Testis (tissue), 2 donors: ENCODE measurements at regions not wholly inside any gene's neighbourhood (a gene's known extent, or its start where the extent isn't known, plus 50 kb on each side); places are given as distances from the start of the nearest gene placed in this dataset.

Source experiments
- DNase-seq: peaks from one replicate; pipeline ENCODE4 v3.0.0-alpha.2; 2019
- H3K27ac ChIP-seq, 2 donors: fragments of 200-600 bp; sonication (generic); one replicate each; pipeline ENCODE4 v1.5.1; 2019
- H3K27me3 ChIP-seq: fragments of 200-600 bp; sonication (generic); one replicate; pipeline ENCODE4 v1.5.1; 2019
- H3K36me3 ChIP-seq: fragments of 200-600 bp; sonication (generic); one replicate; pipeline ENCODE4 v1.5.1; 2017; ENCODE audit warnings: low read depth; ENCODE audit errors: missing control alignments
- H3K4me1 ChIP-seq: fragments of 200-600 bp; sonication (generic); one replicate; pipeline ENCODE4 v1.5.1; 2019
- H3K4me3 ChIP-seq, 2 donors: fragments of 200-600 bp; sonication (generic); one replicate each; pipeline ENCODE4 v1.5.1; 2017 to 2019
- H3K9me3 ChIP-seq: fragments of 200-600 bp; sonication (generic); one replicate; pipeline ENCODE4 v1.5.1; 2017
- CTCF ChIP-seq, 3 experiments: fragments of 450-650 bp in 2 of 3; fragments of 200-600 bp in 1 of 3; sonication (generic) in 1 of 3; IDR thresholded peaks; one replicate each; pipeline ENCODE4 v1.5.1; 2016 to 2019; ENCODE audit warnings: antibody characterized with exemption in 3 of 3, mild to moderate bottlenecking in 2 of 3, moderate library complexity in 1 of 3
- POLR2A ChIP-seq: fragments of 450-650 bp; IDR thresholded peaks from one replicate; pipeline ENCODE4 v1.6.1; 2017; ENCODE audit warnings: antibody characterized with exemption, mild to moderate bottlenecking, moderate library complexity
- WGBS, 2 donors: methylation state at CpG; one replicate each; pipeline ENCODE4 v1.1.5; 2018; 5-methylcytosine and 5-hydroxymethylcytosine counted together
- intact Hi-C: fragments of 100-400 bp; cut with DNase I; formaldehyde crosslinking; loops from one replicate; pipeline ENCODE4 v1.15.1; 2023; ENCODE audit warnings: low total_unique reads

GRCh38 chr12:75831402-75831801, 200.2 kb downstream of the PHLDA1 start:
- WGBS, 2 donors: 52 to 64% methylated on average over 2 of the region's 2 CpGs
- no peaks in the 10 kb centered on the region for H3K36me3 ChIP-seq
- no peak for DNase-seq
- H3K9me3 ChIP-seq: no peaks in the 10 kb centered on the region
- H3K27me3 ChIP-seq: no peaks in the 10 kb centered on the region
- TF ChIP-seq POLR2A: no peak
- no peak for TF ChIP-seq CTCF (IDR thresholded peaks at IDR 0.05)
- H3K4me3 ChIP-seq: no peak overlapping the region
- H3K4me1 ChIP-seq: no peaks in the 10 kb centered on the region
- intact Hi-C loops: no loop called here
- H3K27ac ChIP-seq: no peak overlapping the region

DNA sequence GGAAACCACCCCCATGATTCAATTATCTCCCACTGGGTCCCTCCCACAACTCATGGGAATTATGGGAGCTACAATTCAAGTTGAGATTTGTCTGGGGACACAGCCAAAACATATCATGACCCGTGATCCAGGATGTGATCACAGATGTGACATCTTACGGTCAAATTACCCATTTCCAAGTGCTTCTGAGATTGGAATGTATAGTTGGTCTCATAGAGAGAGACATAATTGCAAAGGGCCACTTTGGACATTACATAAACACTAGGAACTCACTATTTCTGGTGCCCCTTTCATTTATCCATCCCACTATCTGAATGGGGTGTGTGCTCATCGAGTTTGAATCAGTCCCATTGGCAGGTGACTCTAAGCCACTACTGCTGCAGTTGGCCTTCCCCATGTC, 204.5 kb downstream of the PHLDA1 start:
- H3K27me3 ChIP-seq: no peaks in the 10 kb centered on the region
- H3K4me1 ChIP-seq: no peaks in the 10 kb centered on the region
- intact Hi-C loops: no loop called here
- whole genome bisulfite sequencing, 2 donors: 90 to 92% methylated on average over 3 of the region's 3 CpGs
- no peak overlapping the region for H3K27ac ChIP-seq
- no peak for TF ChIP-seq POLR2A
- TF ChIP-seq CTCF (IDR thresholded peaks at IDR 0.05): no peak
- no peak overlapping the region for H3K4me3 ChIP-seq
- DNase-seq: no peak
- H3K9me3 ChIP-seq: no peaks in the 10 kb centered on the region
- no peaks in the 10 kb centered on the region for H3K36me3 ChIP-seq

- Histone ChIP-seq H3K27ac (no peak overlapping the region), H3K9me3 (no peaks in the 10 kb centered on the region), H3K4me1 (no peaks in the 10 kb centered on the region), H3K36me3 (no peaks in the 10 kb centered on the region), H3K27me3 (no peaks in the 10 kb centered on the region), H3K4me3 (no peak overlapping the region)
- TF ChIP-seq POLR2A (no peak), CTCF (IDR thresholded peaks at IDR 0.05) (no peak)
- 89 to 91% methylated on average over 4 of the region's 4 CpGs for WGBS, 2 donors
- no peak for DNase-seq
- intact Hi-C loops: no loop called here
These were observed 205.9 kb downstream of the PHLDA1 start for GRCh38 chr12:75825686-75826085.

- no peaks in the 10 kb centered on the region for H3K4me1 ChIP-seq
- H3K27ac ChIP-seq: no peak overlapping the region
- H3K27me3 ChIP-seq: no peaks in the 10 kb centered on the region
- H3K9me3 ChIP-seq: no peaks in the 10 kb centered on the region
- no peak overlapping the region for H3K4me3 ChIP-seq
- no peaks in the 10 kb centered on the region for H3K36me3 ChIP-seq
- 67 to 71% methylated on average over 1 of the region's 1 CpG for WGBS, 2 donors
- intact Hi-C loops: no loop called here
- TF ChIP-seq POLR2A (no peak), CTCF (IDR thresholded peaks at IDR 0.05) (no peak)
- DNase-seq: no peak
These were observed 208.1 kb downstream of the PHLDA1 start for GRCh38 chr12:75823475-75823874.

- H3K36me3 ChIP-seq: no peaks in the 10 kb centered on the region
- H3K27ac ChIP-seq: no peak overlapping the region
- H3K4me1 ChIP-seq: no peaks in the 10 kb centered on the region
- WGBS, 2 donors: 88 to 93% methylated on average over 3 of the region's 3 CpGs
- no peaks in the 10 kb centered on the region for H3K9me3 ChIP-seq
- DNase-seq: no peak
- TF ChIP-seq POLR2A (no peak), CTCF (IDR thresholded peaks at IDR 0.05) (no peak)
- no peaks in the 10 kb centered on the region for H3K27me3 ChIP-seq
- H3K4me3 ChIP-seq: no peak overlapping the region
- intact Hi-C loops: no loop called here
These were observed 209.2 kb downstream of the PHLDA1 start for GRCh38 chr12:75822416-75822815.
